ENCODE measurements at regions not wholly inside any gene's neighbourhood (a gene's known extent, or its start where the extent isn't known, plus 50 kb on each side); places are given as distances from the start of the nearest gene placed in this dataset.

GRCh38 chr5:93225748-93226147, 355.3 kb downstream of the NR2F1-AS1 start:
- TF ChIP-seq CTCF (IDR thresholded peaks at IDR 0.05) (no peak), POLR2A (IDR thresholded peaks at IDR 0.05) (no peak)
